Esophagus muscularis mucosa (tissue), 2 donors: ENCODE measurements at regions not wholly inside any gene's neighbourhood (a gene's known extent, or its start where the extent isn't known, plus 50 kb on each side); places are given as distances from the start of the nearest gene placed in this dataset.

Source experiments
- POLR2A ChIP-seq: fragments of 450-650 bp; IDR thresholded peaks from one replicate; pipeline ENCODE4 v1.6.1; 2017; ENCODE audit warnings: antibody characterized with exemption, moderate library complexity, mild to moderate bottlenecking, low read depth
- POLR2AphosphoS5 ChIP-seq, 2 donors: sonication (generic); formaldehyde crosslinking; IDR thresholded peaks; one replicate each; pipeline ENCODE4 v1.6.1; 2017; ENCODE audit warnings: antibody characterized with exemption in 2 of 2

GRCh38 chr21:35909456-35910223 lies 150.7 kb downstream of the SETD4 start:
- TF ChIP-seq POLR2A (no peak), POLR2AphosphoS5 (IDR thresholded peaks at IDR 0.05) (no peak)
